H1 (cell line): ENCODE measurements at regions not wholly inside any gene's neighbourhood (a gene's known extent, or its start where the extent isn't known, plus 50 kb on each side); places are given as distances from the start of the nearest gene placed in this dataset.

Source experiments
- BCL11A ChIP-seq, 2 experiments: IDR thresholded peaks; one replicate each; pipeline ENCODE4 v1.6.1; 2011; ENCODE audit warnings: low read depth in 2 of 2, low read length in 2 of 2, mild to moderate bottlenecking in 2 of 2
- CHD7 ChIP-seq: fragments of 300-600 bp; sonication (generic); IDR thresholded peaks from 2 replicates; pipeline ENCODE4 v1.7.1; 2012; ENCODE audit warnings: low read length, moderate library complexity, mild to moderate bottlenecking, inconsistent platforms; ENCODE audit not compliant: insufficient replicate concordance
- CTBP2 ChIP-seq: IDR thresholded peaks from 2 replicates; pipeline ENCODE4 v1.7.0; 2011; ENCODE audit warnings: borderline replicate concordance, mild to moderate bottlenecking, moderate library complexity, mixed read lengths, low read length; ENCODE audit not compliant: insufficient read depth, insufficient read length
- E2F6 ChIP-seq: IDR thresholded peaks from 2 replicates; pipeline ENCODE4 v1.6.1; 2012; ENCODE audit warnings: inconsistent platforms
- SIRT6 ChIP-seq: IDR thresholded peaks from one replicate; pipeline ENCODE4 v1.7.1; 2012; ENCODE audit warnings: low read length, inconsistent platforms

DNA sequence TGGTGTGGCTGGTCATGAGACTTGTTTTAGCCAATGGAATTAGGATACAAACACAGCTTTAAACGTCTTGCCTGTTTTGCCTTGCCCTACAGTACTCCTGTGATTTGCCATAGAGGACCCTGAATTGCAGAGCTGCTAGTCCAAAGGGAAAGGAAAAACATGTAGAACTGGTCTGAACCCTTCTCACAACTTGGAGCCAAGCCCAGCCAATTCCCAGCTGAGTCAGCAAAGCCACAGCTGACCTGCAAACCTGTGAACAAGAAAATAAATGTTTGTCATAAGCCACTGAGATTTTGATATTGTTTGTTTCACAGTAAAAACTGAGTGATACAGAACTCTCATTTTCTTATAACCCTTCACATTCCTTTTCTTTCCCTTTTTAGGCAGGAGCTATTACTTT lies 360.5 kb upstream of the API5 start (continued):
- no peak for TF ChIP-seq CHD7
- TF ChIP-seq SIRT6 = no peak
- TF ChIP-seq E2F6 = no peak
- TF ChIP-seq BCL11A (IDR thresholded peaks at IDR 0.05; ENCODE audit: low read depth in 2 of 2, low read length in 2 of 2) = no peak
- TF ChIP-seq CTBP2 = no peak
